GM21528 (cell line): ENCODE measurements at regions not wholly inside any gene's neighbourhood (a gene's known extent, or its start where the extent isn't known, plus 50 kb on each side); places are given as distances from the start of the nearest gene placed in this dataset.

Source experiments
- ATAC-seq: cut with Tn5 transposase; IDR thresholded peaks from one replicate; pipeline ENCODE4 v1.9.1; 2021; ENCODE audit warnings: mild to moderate bottlenecking, moderate library complexity; ENCODE audit not compliant: unreplicated experiment, low FRiP score

- ATAC-seq, result no peak
Observed at GRCh38 chr10:3016016-3016415, 51.3 kb upstream of the PFKP start.

- ATAC-seq, result no peak
Observed at GRCh38 chr10:3014968-3015367, 52.4 kb upstream of the PFKP start.

GRCh38 chr10:3012223-3012622, 55.1 kb upstream of the PFKP start:
- ATAC-seq, result no peak

GRCh38 chr10:3010816-3011460, 56.4 kb upstream of the PFKP start:
- no peak for ATAC-seq

- ATAC-seq, result no peak
Observed at GRCh38 chr10:3010334-3010733, 57.0 kb upstream of the PFKP start.

GRCh38 chr10:3009341-3009740, 58.0 kb upstream of the PFKP start:
- no peak for ATAC-seq

GRCh38 chr10:3008518-3009195, 58.7 kb upstream of the PFKP start:
- no peak for ATAC-seq

- ATAC-seq, result no peak
Observed at GRCh38 chr10:3006607-3007006, 60.7 kb upstream of the PFKP start.

- no peak for ATAC-seq
Observed at GRCh38 chr10:3006093-3006492, 61.3 kb upstream of the PFKP start.

GRCh38 chr10:3002304-3002703, 65.0 kb upstream of the PFKP start:
- ATAC-seq, result peak; percentile 52

- ATAC-seq, result no peak
Observed at GRCh38 chr10:3000048-3000447, 67.3 kb upstream of the PFKP start.

GRCh38 chr10:2994221-2994961, 73.0 kb upstream of the PFKP start:
- ATAC-seq, result no peak

GRCh38 chr10:2993636-2994035, 73.7 kb upstream of the PFKP start:
- no peak for ATAC-seq

- ATAC-seq, result no peak
Observed at GRCh38 chr10:2992401-2993198, 74.7 kb upstream of the PFKP start.

GRCh38 chr10:2990764-2991163, 76.6 kb upstream of the PFKP start:
- ATAC-seq, result no peak

- no peak for ATAC-seq
Observed at GRCh38 chr10:2989292-2989947, 77.9 kb upstream of the PFKP start.

GRCh38 chr10:2987185-2987768, 80.1 kb upstream of the PFKP start:
- no peak for ATAC-seq

GRCh38 chr10:2986391-2986801, 81.0 kb upstream of the PFKP start:
- no peak for ATAC-seq

- no peak for ATAC-seq
Observed at GRCh38 chr10:2985729-2986232, 81.6 kb upstream of the PFKP start.

GRCh38 chr10:2984682-2985081, 82.7 kb upstream of the PFKP start:
- ATAC-seq, result no peak
